ENCODE measurements at regions not wholly inside any gene's neighbourhood (a gene's known extent, or its start where the extent isn't known, plus 50 kb on each side); places are given as distances from the start of the nearest gene placed in this dataset.
"Not testable (repeated sequence)": the region's sequence is repeated elsewhere in the genome, so short reads cannot be mapped to it uniquely, and the experiment has no call there.

DNA sequence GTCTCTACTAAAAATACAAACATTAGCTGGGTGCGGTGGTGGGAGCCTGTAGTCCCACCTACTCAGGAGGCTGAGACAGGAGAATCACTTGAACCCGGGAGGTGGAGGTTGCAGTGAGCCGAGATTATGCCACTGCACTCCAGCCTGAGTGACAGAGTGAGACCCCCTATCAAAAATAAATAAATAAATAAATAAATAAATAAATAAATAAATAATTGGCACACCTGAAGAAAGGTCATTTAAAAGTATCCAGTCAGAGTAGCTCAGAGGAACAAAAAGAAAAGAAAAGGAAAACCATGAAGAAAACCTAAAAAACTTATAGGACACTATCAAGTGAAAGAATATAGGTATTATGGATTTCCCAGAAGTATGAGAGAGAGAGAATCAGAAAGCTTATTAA lies 330.1 kb upstream of the AR start:
- DNase-seq; CTCF ChIA-PET; H3K79me2 ChIP-seq (ENCODE audit: low read length); H2AFZ ChIP-seq (ENCODE audit: low read length); intact Hi-C loops (cut with micrococcal nuclease); H3K36me3 ChIP-seq (ENCODE audit: low read depth, low read length); H3K27ac ChIP-seq (ENCODE audit: low read length); H3K9me3 ChIP-seq (ENCODE audit: low read length); H3K9ac ChIP-seq (ENCODE audit: low read length); H3F3A ChIP-seq (ENCODE audit: low read length, unreplicated experiment); H3K4me1 ChIP-seq (ENCODE audit: insufficient read depth, low read length); H3K4me2 ChIP-seq (ENCODE audit: low read length); ATAC-seq; H3K27me3 ChIP-seq (ENCODE audit: low read length); POLR2A ChIA-PET (ENCODE audit: unreplicated experiment); BruUV-seq (replicated peaks); H3K4me3 ChIP-seq (ENCODE audit: low read length); H4K20me1 ChIP-seq (ENCODE audit: low read length); H3K9me2 ChIP-seq (replicated peaks; ENCODE audit: low read length): not testable (repeated sequence)

DNA sequence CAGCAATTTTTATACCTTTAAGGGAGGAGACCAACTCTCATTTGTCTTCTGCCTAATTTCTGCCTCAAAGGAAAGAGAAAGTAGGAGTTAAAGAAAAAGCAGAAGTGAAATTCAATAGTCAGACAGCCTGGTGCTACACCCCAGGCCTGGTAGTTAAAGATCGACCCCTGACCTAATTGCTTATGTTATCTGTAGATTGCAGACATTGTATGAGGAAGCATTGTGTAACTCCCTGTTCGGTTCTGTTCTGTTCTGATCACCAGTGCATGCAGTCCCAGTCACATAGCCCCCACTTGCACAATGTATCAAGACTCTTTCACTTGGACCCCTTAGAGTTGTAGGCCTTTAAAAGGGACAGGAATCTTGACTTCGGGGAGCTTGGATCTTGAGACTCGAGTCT lies 335.9 kb upstream of the AR start:
- H2AFZ ChIP-seq (ENCODE audit: low read length) = no peak overlapping the region
- TF ChIP-seq, protein P1, sequence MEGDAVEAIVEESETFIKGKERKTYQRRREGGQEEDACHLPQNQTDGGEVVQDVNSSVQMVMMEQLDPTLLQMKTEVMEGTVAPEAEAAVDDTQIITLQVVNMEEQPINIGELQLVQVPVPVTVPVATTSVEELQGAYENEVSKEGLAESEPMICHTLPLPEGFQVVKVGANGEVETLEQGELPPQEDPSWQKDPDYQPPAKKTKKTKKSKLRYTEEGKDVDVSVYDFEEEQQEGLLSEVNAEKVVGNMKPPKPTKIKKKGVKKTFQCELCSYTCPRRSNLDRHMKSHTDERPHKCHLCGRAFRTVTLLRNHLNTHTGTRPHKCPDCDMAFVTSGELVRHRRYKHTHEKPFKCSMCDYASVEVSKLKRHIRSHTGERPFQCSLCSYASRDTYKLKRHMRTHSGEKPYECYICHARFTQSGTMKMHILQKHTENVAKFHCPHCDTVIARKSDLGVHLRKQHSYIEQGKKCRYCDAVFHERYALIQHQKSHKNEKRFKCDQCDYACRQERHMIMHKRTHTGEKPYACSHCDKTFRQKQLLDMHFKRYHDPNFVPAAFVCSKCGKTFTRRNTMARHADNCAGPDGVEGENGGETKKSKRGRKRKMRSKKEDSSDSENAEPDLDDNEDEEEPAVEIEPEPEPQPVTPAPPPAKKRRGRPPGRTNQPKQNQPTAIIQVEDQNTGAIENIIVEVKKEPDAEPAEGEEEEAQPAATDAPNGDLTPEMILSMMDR (conservative IDR thresholded peaks at IDR 0.05; ENCODE audit: low read depth, low read length) = no peak
- TF ChIP-seq EZH2phosphoT487 (IDR thresholded peaks at IDR 0.05; ENCODE audit: borderline replicate concordance, low read length) = no peak
- TF ChIP-seq EZH2 (IDR thresholded peaks at IDR 0.05; ENCODE audit: low read length, unreplicated experiment) = no peak
- no TSS peak for BruUV-seq (replicated peaks)

DNA sequence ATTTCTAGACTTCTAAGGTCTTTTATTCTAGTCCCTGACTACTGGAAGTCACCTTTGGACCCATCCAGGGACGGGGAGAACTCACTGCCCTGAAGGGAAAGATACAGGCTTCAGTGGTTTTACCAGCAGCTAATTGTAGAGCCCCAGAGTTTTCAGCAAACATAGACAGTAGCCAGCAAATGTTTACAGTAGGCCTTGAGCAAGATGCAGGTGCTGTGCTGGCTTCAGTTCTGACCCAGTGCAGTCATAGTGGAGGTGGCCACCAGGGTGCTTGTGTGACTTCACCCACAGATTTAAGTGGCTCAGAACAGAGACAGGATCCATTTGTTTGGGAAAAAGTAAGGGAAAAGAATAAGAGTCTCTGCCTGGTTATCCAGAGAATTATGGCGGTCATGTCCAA lies 384.4 kb upstream of the AR start:
- Histone ChIP-seq H3K4me3 (ENCODE audit: low read length) (no peak overlapping the region), H3K27me3 (ENCODE audit: low read length) (no peaks in the 10 kb centered on the region), H3K9me3 (ENCODE audit: low read length) (peaks cover 6% of the 10 kb centered on the region; the same call in 1 of the 2 replicates), H2AFZ (ENCODE audit: low read length) (no peak overlapping the region), H3K79me2 (ENCODE audit: low read length) (no peaks in the 10 kb centered on the region), H3F3A (ENCODE audit: low read length, unreplicated experiment) (no peaks in the 10 kb centered on the region), H3K36me3 (ENCODE audit: low read depth, low read length) (no peaks in the 10 kb centered on the region), H3K4me1 (ENCODE audit: insufficient read depth, low read length) (no peaks in the 10 kb centered on the region), H3K4me2 (ENCODE audit: low read length) (no peak overlapping the region), H3K9me2 (replicated peaks; ENCODE audit: low read length) (no peaks in the 10 kb centered on the region), H4K20me1 (ENCODE audit: low read length) (no peaks in the 10 kb centered on the region), H3K9ac (ENCODE audit: low read length) (no peak overlapping the region), H3K27ac (ENCODE audit: low read length) (no peak overlapping the region)
- ChIA-PET POLR2A (ENCODE audit: unreplicated experiment) (no interaction called here), CTCF (no interaction called here)
- ATAC-seq (no peak), DNase-seq (no peak)
- BruUV-seq (replicated peaks) = no TSS peak
- TF ChIP-seq EZH2 (IDR thresholded peaks at IDR 0.05; ENCODE audit: low read length, unreplicated experiment) = no peak
- TF ChIP-seq, protein P1 (conservative IDR thresholded peaks at IDR 0.05; ENCODE audit: low read depth, low read length) = no peak
- no peak for TF ChIP-seq EZH2phosphoT487 (IDR thresholded peaks at IDR 0.05; ENCODE audit: borderline replicate concordance, low read length)
- intact Hi-C loops (cut with micrococcal nuclease) = no loop called here

More for the DNA sequence above, 335.9 kb upstream of the AR start:
- Histone ChIP-seq H3K9me3 (ENCODE audit: low read length) (no peaks in the 10 kb centered on the region), H3K4me1 (ENCODE audit: insufficient read depth, low read length) (no peaks in the 10 kb centered on the region), H3F3A (ENCODE audit: low read length, unreplicated experiment) (no peaks in the 10 kb centered on the region), H3K4me3 (ENCODE audit: low read length) (no peak overlapping the region), H3K36me3 (ENCODE audit: low read depth, low read length) (no peaks in the 10 kb centered on the region), H3K9ac (ENCODE audit: low read length) (no peak overlapping the region), H3K27ac (ENCODE audit: low read length) (no peak overlapping the region), H3K27me3 (ENCODE audit: low read length) (no peaks in the 10 kb centered on the region), H3K9me2 (replicated peaks; ENCODE audit: low read length) (no peaks in the 10 kb centered on the region), H3K4me2 (ENCODE audit: low read length) (no peak overlapping the region), H4K20me1 (ENCODE audit: low read length) (no peaks in the 10 kb centered on the region), H3K79me2 (ENCODE audit: low read length) (no peaks in the 10 kb centered on the region)
- POLR2A ChIA-PET (ENCODE audit: unreplicated experiment) = no interaction called here
- intact Hi-C loops (cut with micrococcal nuclease) = no loop called here
- ATAC-seq (no peak), DNase-seq (no peak)
- CTCF ChIA-PET = no interaction called here

Measured in PC-3 (cell line).